Astrocyte (in vitro differentiated cells and primary cell): ENCODE measurements at regions not wholly inside any gene's neighbourhood (a gene's known extent, or its start where the extent isn't known, plus 50 kb on each side); places are given as distances from the start of the nearest gene placed in this dataset.

Experiments used
- CTCF ChIP-seq: IDR thresholded peaks from 2 replicates; pipeline ENCODE4 v1.5.1; 2011; ENCODE audit warnings: low read depth, mild to moderate bottlenecking, inconsistent platforms, low read length, moderate library complexity; ENCODE audit not compliant: insufficient read depth
- EZH2 ChIP-seq: IDR thresholded peaks from 2 replicates; pipeline ENCODE4 v1.6.1; 2012; ENCODE audit warnings: mild to moderate bottlenecking, low read length, inconsistent platforms; ENCODE audit not compliant: insufficient read depth

GRCh38 chr4:136557396-136557795 is 974.9 kb downstream of the PCDH18 start:
- TF ChIP-seq CTCF (no peak), EZH2 (no peak)
